ENCODE measurements at regions not wholly inside any gene's neighbourhood (a gene's known extent, or its start where the extent isn't known, plus 50 kb on each side); places are given as distances from the start of the nearest gene placed in this dataset.
"Not testable (repeated sequence)": the region's sequence is repeated elsewhere in the genome, so short reads cannot be mapped to it uniquely, and the experiment has no call there.

DNA sequence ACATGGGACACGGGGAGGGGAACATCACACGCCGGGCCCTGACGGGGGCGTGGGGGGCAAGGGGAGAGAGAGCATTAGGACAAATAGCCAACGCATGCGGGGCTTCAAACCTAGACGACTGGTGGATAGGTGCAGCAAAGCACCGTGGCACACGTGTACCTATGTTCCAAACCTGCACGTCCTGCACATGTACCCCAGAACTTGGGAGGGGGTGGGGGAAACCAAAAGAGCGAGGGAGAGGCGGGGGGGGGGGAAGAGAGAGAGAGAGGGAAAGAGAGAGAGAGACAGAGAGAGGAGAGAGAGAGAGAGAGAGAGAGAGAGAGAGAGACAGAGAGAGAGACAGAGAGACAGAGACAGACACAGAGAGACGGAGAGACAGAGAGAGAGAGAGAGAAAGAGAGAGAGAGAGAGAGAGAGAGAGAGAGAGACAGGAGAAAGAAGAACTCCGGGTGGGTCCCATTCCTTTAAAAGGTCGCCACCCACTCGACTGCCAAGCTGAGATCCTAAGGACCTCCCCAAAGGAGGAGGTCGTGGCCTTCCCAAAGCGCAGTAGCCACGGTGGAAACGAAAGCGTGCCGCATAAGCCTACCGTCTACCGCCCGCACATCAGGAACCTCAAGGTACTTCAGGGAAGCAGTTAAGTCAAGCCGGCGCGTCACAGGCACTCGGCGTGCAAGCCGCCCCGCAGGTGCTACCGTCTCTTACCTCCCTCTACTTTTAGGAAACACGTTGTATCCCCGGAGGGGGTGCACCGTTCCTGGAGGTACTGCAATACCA, 65.7 kb upstream of the RNU2-1 start:
- H3K4me1 Mint-ChIP-seq (ENCODE audit: low read depth); H3K36me3 Mint-ChIP-seq (ENCODE audit: low read depth); H3K4me3 Mint-ChIP-seq; intact Hi-C loops (cut with micrococcal nuclease); H3K27ac Mint-ChIP-seq; H3K27me3 Mint-ChIP-seq; H3K9me3 Mint-ChIP-seq: not testable (repeated sequence)

DNA sequence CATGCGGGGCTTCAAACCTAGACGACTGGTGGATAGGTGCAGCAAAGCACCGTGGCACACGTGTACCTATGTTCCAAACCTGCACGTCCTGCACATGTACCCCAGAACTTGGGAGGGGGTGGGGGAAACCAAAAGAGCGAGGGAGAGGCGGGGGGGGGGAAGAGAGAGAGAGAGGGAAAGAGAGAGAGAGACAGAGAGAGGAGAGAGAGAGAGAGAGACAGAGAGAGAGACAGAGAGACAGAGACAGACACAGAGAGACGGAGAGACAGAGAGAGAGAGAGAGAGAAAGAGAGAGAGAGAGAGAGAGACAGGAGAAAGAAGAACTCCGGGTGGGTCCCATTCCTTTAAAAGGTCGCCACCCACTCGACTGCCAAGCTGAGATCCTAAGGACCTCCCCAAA, 55.9 kb upstream of the RNU2-1 start:
- H3K27me3 Mint-ChIP-seq; H3K27ac Mint-ChIP-seq; H3K36me3 Mint-ChIP-seq (ENCODE audit: low read depth); intact Hi-C loops (cut with micrococcal nuclease); H3K9me3 Mint-ChIP-seq; H3K4me1 Mint-ChIP-seq (ENCODE audit: low read depth); H3K4me3 Mint-ChIP-seq: not testable (repeated sequence)

DNA sequence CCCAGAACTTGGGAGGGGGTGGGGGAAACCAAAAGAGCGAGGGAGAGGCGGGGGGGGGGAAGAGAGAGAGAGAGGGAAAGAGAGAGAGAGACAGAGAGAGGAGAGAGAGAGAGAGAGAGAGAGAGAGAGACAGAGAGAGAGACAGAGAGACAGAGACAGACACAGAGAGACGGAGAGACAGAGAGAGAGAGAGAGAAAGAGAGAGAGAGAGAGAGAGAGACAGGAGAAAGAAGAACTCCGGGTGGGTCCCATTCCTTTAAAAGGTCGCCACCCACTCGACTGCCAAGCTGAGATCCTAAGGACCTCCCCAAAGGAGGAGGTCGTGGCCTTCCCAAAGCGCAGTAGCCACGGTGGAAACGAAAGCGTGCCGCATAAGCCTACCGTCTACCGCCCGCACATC, 49.8 kb upstream of the RNU2-1 start:
- not testable (repeated sequence) for H3K27me3 Mint-ChIP-seq, H3K27ac Mint-ChIP-seq

More for the DNA sequence above, 49.8 kb upstream of the RNU2-1 start:
- H3K4me1 Mint-ChIP-seq (ENCODE audit: low read depth); intact Hi-C loops (cut with micrococcal nuclease); H3K4me3 Mint-ChIP-seq; H3K36me3 Mint-ChIP-seq (ENCODE audit: low read depth); H3K9me3 Mint-ChIP-seq: not testable (repeated sequence)
